K562 (cell line): ENCODE measurements at regions not wholly inside any gene's neighbourhood (a gene's known extent, or its start where the extent isn't known, plus 50 kb on each side); places are given as distances from the start of the nearest gene placed in this dataset.

Experiments used
- CTCF ChIP-seq, 3 experiments: IDR thresholded peaks in 2 of 3; conservative IDR thresholded peaks in 1 of 3; 2 replicates each; pipeline ENCODE4 v1.5.1; 2011 to 2012; ENCODE audit warnings: low read length in 3 of 3, mild to moderate bottlenecking in 3 of 3, control low read depth in 2 of 3, improper control_type of control experiment in 1 of 3, inconsistent platforms in 1 of 3, low read depth in 1 of 3, mixed read lengths in 1 of 3, moderate library complexity in 1 of 3; ENCODE audit not compliant: insufficient read depth in 2 of 3
- POLR2AphosphoS5 ChIP-seq: IDR thresholded peaks from 2 replicates; pipeline ENCODE4 v1.6.1; 2011; ENCODE audit warnings: mild to moderate bottlenecking, low read depth, low read length, moderate library complexity; ENCODE audit not compliant: control insufficient read depth, insufficient read depth
- RFX7 ChIP-seq: fragments of 250-450 bp; sonication (Bioruptor Pico); IDR thresholded peaks from 2 replicates; pipeline ENCODE4 v1.5.1; 2021; ENCODE audit warnings: mild to moderate bottlenecking
- SAP30 ChIP-seq: fragments of 200-600 bp; sonication (generic); IDR thresholded peaks from 2 replicates; pipeline ENCODE4 v1.6.1; 2012; ENCODE audit warnings: borderline replicate concordance, low read depth, mild to moderate bottlenecking, moderate library complexity, low read length, control low read depth, inconsistent platforms; ENCODE audit not compliant: insufficient read depth, poor library complexity, severe bottlenecking
- YY1 ChIP-seq, 3 experiments: IDR thresholded peaks; 2 replicates each; pipeline ENCODE4 v1.6.1; 2011; ENCODE audit warnings: low read length in 2 of 3, mild to moderate bottlenecking in 2 of 3, moderate library complexity in 2 of 3, borderline replicate concordance in 1 of 3, control low read depth in 1 of 3, low read depth in 1 of 3; ENCODE audit not compliant: insufficient read depth in 3 of 3, insufficient replicate concordance in 2 of 3, control insufficient read depth in 1 of 3, insufficient read length in 1 of 3; ENCODE audit errors: extremely low read depth in 1 of 3
- ZNF165 ChIP-seq: fragments of 250-450 bp; sonication (Bioruptor Pico); IDR thresholded peaks from 2 replicates; pipeline ENCODE4 v1.4.0; 2020; ENCODE audit warnings: borderline replicate concordance
- ZNF232 ChIP-seq: sonication (generic); formaldehyde crosslinking; IDR thresholded peaks from 2 replicates; pipeline ENCODE4 v1.8.0; 2022; ENCODE audit warnings: mild to moderate bottlenecking, missing genetic modification reagents
- ZNF395 ChIP-seq: fragments of 200-800 bp; sonication (Bioruptor generic); IDR thresholded peaks from 2 replicates; pipeline ENCODE4 v1.6.1; 2017; ENCODE audit warnings: missing genetic modification characterization, missing compliant biosample characterization
- ZNF398 ChIP-seq: fragments of 250-450 bp; sonication (Bioruptor Pico); IDR thresholded peaks from 2 replicates; pipeline ENCODE4 v1.8.0; 2021; ENCODE audit warnings: moderate library complexity, mild to moderate bottlenecking, inconsistent platforms
- ZNF778 ChIP-seq: fragments of 450-650 bp; formaldehyde crosslinking; IDR thresholded peaks from 2 replicates; pipeline ENCODE4 v1.4.0; 2020; ENCODE audit warnings: mild to moderate bottlenecking, moderate library complexity
- TF ChIP-seq, protein P1 (sequence below): fragments of 250-450 bp; sonication (Bioruptor Pico); IDR thresholded peaks from 2 replicates; pipeline ENCODE4 v1.5.0; 2022; ENCODE audit warnings: mild to moderate bottlenecking

- TF ChIP-seq ZNF165 = no peak
- TF ChIP-seq SAP30 = no peak
- no peak for TF ChIP-seq ZNF778
- TF ChIP-seq, protein P1, sequence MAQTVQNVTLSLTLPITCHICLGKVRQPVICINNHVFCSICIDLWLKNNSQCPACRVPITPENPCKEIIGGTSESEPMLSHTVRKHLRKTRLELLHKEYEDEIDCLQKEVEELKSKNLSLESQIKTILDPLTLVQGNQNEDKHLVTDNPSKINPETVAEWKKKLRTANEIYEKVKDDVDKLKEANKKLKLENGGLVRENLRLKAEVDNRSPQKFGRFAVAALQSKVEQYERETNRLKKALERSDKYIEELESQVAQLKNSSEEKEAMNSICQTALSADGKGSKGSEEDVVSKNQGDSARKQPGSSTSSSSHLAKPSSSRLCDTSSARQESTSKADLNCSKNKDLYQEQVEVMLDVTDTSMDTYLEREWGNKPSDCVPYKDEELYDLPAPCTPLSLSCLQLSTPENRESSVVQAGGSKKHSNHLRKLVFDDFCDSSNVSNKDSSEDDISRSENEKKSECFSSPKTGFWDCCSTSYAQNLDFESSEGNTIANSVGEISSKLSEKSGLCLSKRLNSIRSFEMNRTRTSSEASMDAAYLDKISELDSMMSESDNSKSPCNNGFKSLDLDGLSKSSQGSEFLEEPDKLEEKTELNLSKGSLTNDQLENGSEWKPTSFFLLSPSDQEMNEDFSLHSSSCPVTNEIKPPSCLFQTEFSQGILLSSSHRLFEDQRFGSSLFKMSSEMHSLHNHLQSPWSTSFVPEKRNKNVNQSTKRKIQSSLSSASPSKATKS (CRISPR knock-in tag) = no peak
- TF ChIP-seq POLR2AphosphoS5 = no peak
- no peak for TF ChIP-seq ZNF232 (CRISPR knock-in tag)
- TF ChIP-seq RFX7 = no peak
- no peak for TF ChIP-seq ZNF398 (CRISPR knock-in tag)
- TF ChIP-seq ZNF395 = no peak
- no peak for TF ChIP-seq CTCF (IDR thresholded peaks at IDR 0.05 in 2 of 3, conservative IDR thresholded peaks at IDR 0.05 in 1 of 3; ENCODE audit: insufficient read depth in 2 of 3, low read depth in 1 of 3, low read length in 3 of 3)
- no peak for TF ChIP-seq YY1 (IDR thresholded peaks at IDR 0.05; ENCODE audit: borderline replicate concordance in 1 of 3, control insufficient read depth in 1 of 3, extremely low read depth in 1 of 3, insufficient read depth in 3 of 3, insufficient read length in 1 of 3, insufficient replicate concordance in 2 of 3, low read depth in 1 of 3, low read length in 2 of 3)
These were observed 880.4 kb downstream of the EFNB2 start for GRCh38 chr13:105655046-105655445.
